Loucy (cell line): ENCODE measurements at regions not wholly inside any gene's neighbourhood (a gene's known extent, or its start where the extent isn't known, plus 50 kb on each side); places are given as distances from the start of the nearest gene placed in this dataset.

ENCODE experiments used
- H2AFZ ChIP-seq: fragments of 200-600 bp; sonication (generic); 2 replicates; pipeline ENCODE4 v1.6.0; 2016; ENCODE audit warnings: antibody characterized with exemption, mild to moderate bottlenecking, low read length, moderate library complexity
- H3F3A ChIP-seq: fragments of 200-600 bp; 2 replicates; pipeline ENCODE4 v1.6.0; 2016; ENCODE audit warnings: antibody characterized with exemption, low read depth, mild to moderate bottlenecking
- H3K27me3 ChIP-seq: fragments of 200-600 bp; sonication (generic); 2 replicates; pipeline ENCODE4 v1.6.1; 2014; ENCODE audit warnings: low read length, mild to moderate bottlenecking; ENCODE audit not compliant: insufficient read depth, poor library complexity, severe bottlenecking
- H3K36me3 ChIP-seq: fragments of 200-600 bp; sonication (generic); 2 replicates; pipeline ENCODE4 v1.6.1; 2016; ENCODE audit warnings: low read length; ENCODE audit not compliant: insufficient read depth
- H3K4me1 ChIP-seq: fragments of 200-600 bp; sonication (generic); 2 replicates; pipeline ENCODE4 v1.5.1; 2014; ENCODE audit warnings: low read length, mild to moderate bottlenecking; ENCODE audit not compliant: insufficient read depth, poor library complexity, severe bottlenecking
- H3K4me2 ChIP-seq: fragments of 200-600 bp; sonication (generic); 2 replicates; pipeline ENCODE4 v1.6.0; 2014; ENCODE audit warnings: antibody characterized with exemption, low read length, low read depth, mild to moderate bottlenecking; ENCODE audit not compliant: poor library complexity, severe bottlenecking
- H3K4me3 ChIP-seq: fragments of 200-600 bp; sonication (generic); 2 replicates; pipeline ENCODE4 v1.5.1; 2014; ENCODE audit warnings: low read length, mild to moderate bottlenecking, mixed read lengths; ENCODE audit not compliant: poor library complexity, severe bottlenecking
- H3K79me2 ChIP-seq: fragments of 200-600 bp; sonication (generic); 2 replicates; pipeline ENCODE4 v1.6.1; 2014; ENCODE audit warnings: low read length; ENCODE audit not compliant: insufficient read depth
- H3K9ac ChIP-seq: fragments of 200-600 bp; sonication (generic); 2 replicates; pipeline ENCODE4 v1.6.0; 2014; ENCODE audit warnings: mild to moderate bottlenecking, low read depth, low read length, moderate library complexity; ENCODE audit not compliant: poor library complexity, severe bottlenecking
- H3K9me2 ChIP-seq: fragments of 200-600 bp; sonication (generic); replicated peaks from 2 replicates; pipeline ENCODE4 v1.6.1; 2016; ENCODE audit warnings: low read depth, low read length, mixed read lengths
- H3K9me3 ChIP-seq: fragments of 200-600 bp; sonication (generic); 2 replicates; pipeline ENCODE4 v1.6.1; 2014; ENCODE audit warnings: mild to moderate bottlenecking, antibody characterized with exemption, low read length, low read depth; ENCODE audit not compliant: insufficient read depth
- H4K20me1 ChIP-seq: fragments of 200-600 bp; sonication (generic); 2 replicates; pipeline ENCODE4 v1.6.0; 2014; ENCODE audit warnings: antibody characterized with exemption, low read length, mild to moderate bottlenecking; ENCODE audit not compliant: insufficient read depth, poor library complexity, severe bottlenecking
- CTCF ChIP-seq: fragments of 200-600 bp; sonication (generic); conservative IDR thresholded peaks from 2 replicates; pipeline ENCODE4 v1.5.1; 2014; ENCODE audit warnings: mild to moderate bottlenecking, antibody characterized with exemption, low read length
- EZH2phosphoT487 ChIP-seq: fragments of 200-600 bp; IDR thresholded peaks from 2 replicates; pipeline ENCODE4 v1.6.1; 2018; ENCODE audit warnings: antibody characterized with exemption, mild to moderate bottlenecking, moderate library complexity, borderline replicate concordance

- Histone ChIP-seq H3K9me3 (no peaks in the 10 kb centered on the region), H2AFZ (no peak overlapping the region), H3K4me2 (no peak overlapping the region), H3K9me2 (no peaks in the 10 kb centered on the region), H4K20me1 (no peaks in the 10 kb centered on the region), H3K4me1 (no peaks in the 10 kb centered on the region), H3F3A (no peaks in the 10 kb centered on the region), H3K27me3 (no peaks in the 10 kb centered on the region), H3K79me2 (no peaks in the 10 kb centered on the region), H3K9ac (no peak overlapping the region), H3K4me3 (no peak overlapping the region), H3K36me3 (no peaks in the 10 kb centered on the region)
- TF ChIP-seq CTCF = no peak
- TF ChIP-seq EZH2phosphoT487 = no peak
Observed at GRCh38 chr12:102595315-102595714, 115.0 kb upstream of the IGF1 start.

- Histone ChIP-seq H3K4me1 (no peaks in the 10 kb centered on the region), H3K79me2 (no peaks in the 10 kb centered on the region), H3K4me2 (no peak overlapping the region), H3K4me3 (no peak overlapping the region), H3K9ac (no peak overlapping the region), H3K9me2 (no peaks in the 10 kb centered on the region), H3K36me3 (no peaks in the 10 kb centered on the region), H2AFZ (no peak overlapping the region), H3K27me3 (no peaks in the 10 kb centered on the region), H4K20me1 (no peaks in the 10 kb centered on the region), H3K9me3 (no peaks in the 10 kb centered on the region), H3F3A (no peaks in the 10 kb centered on the region)
- TF ChIP-seq EZH2phosphoT487 (no peak), CTCF (no peak)
Observed at GRCh38 chr12:102593134-102593533, 112.8 kb upstream of the IGF1 start.

- H3K36me3 ChIP-seq = no peaks in the 10 kb centered on the region
- no peaks in the 10 kb centered on the region for H3K4me1 ChIP-seq
- H3K27me3 ChIP-seq = no peaks in the 10 kb centered on the region
- no peak overlapping the region for H3K9ac ChIP-seq
- no peaks in the 10 kb centered on the region for H3F3A ChIP-seq
- no peak overlapping the region for H3K4me2 ChIP-seq
- no peaks in the 10 kb centered on the region for H3K9me3 ChIP-seq
- H4K20me1 ChIP-seq = no peaks in the 10 kb centered on the region
- no peaks in the 10 kb centered on the region for H3K79me2 ChIP-seq
- H3K9me2 ChIP-seq = no peaks in the 10 kb centered on the region
- TF ChIP-seq CTCF = no peak
- no peak for TF ChIP-seq EZH2phosphoT487
- H2AFZ ChIP-seq = no peak overlapping the region
- no peak overlapping the region for H3K4me3 ChIP-seq
Observed at GRCh38 chr12:102592134-102592533, 111.8 kb upstream of the IGF1 start.
